SK-N-MC (cell line): ENCODE measurements at regions not wholly inside any gene's neighbourhood (a gene's known extent, or its start where the extent isn't known, plus 50 kb on each side); places are given as distances from the start of the nearest gene placed in this dataset.

ENCODE experiments used
- EZH2 ChIP-seq: fragments of 200-600 bp; sonication (generic); IDR thresholded peaks from one replicate; pipeline ENCODE4 v1.6.1; 2017; ENCODE audit warnings: antibody characterized with exemption
- POLR2AphosphoS5 ChIP-seq: IDR thresholded peaks from 2 replicates; pipeline ENCODE4 v1.6.1; 2012; ENCODE audit warnings: mild to moderate bottlenecking, low read depth, low read length, borderline replicate concordance

GRCh38 chr9:12368569-12368968, 324.6 kb upstream of the TYRP1 start:
- TF ChIP-seq POLR2AphosphoS5, result no peak
- no peak for TF ChIP-seq EZH2
